NCI-H524 (cell line): ENCODE measurements at regions not wholly inside any gene's neighbourhood (a gene's known extent, or its start where the extent isn't known, plus 50 kb on each side); places are given as distances from the start of the nearest gene placed in this dataset.

Experiments
- DNase-seq, 2 experiments: peaks; one replicate each; lab custom pipeline; 2025; lab: John Stamatoyannopoulos, UW

GRCh38 chr4:62262676-62263075 lies 1062.5 kb downstream of the ADGRL3 start:
- no peak for DNase-seq

- DNase-seq = no peak
These were observed 1060.1 kb downstream of the ADGRL3 start for GRCh38 chr4:62260254-62260653.

GRCh38 chr4:62256479-62256878 lies 1056.4 kb downstream of the ADGRL3 start:
- no peak for DNase-seq

- no peak for DNase-seq
These were observed 1052.6 kb downstream of the ADGRL3 start for GRCh38 chr4:62252728-62253127.

GRCh38 chr4:62250100-62250499 lies 1050.0 kb downstream of the ADGRL3 start:
- no peak for DNase-seq

- no peak for DNase-seq
These were observed 1043.8 kb downstream of the ADGRL3 start for GRCh38 chr4:62243895-62244294.

- peak in 1 of 2 experiments; percentile 69 for DNase-seq
These were observed 1035.8 kb downstream of the ADGRL3 start for GRCh38 chr4:62235911-62236310.

- no peak for DNase-seq
These were observed 1032.7 kb downstream of the ADGRL3 start for GRCh38 chr4:62232814-62233213.

- DNase-seq = no peak
These were observed 1031.9 kb downstream of the ADGRL3 start for GRCh38 chr4:62231994-62232393.

GRCh38 chr4:62226082-62226481 lies 1026.0 kb downstream of the ADGRL3 start:
- no peak for DNase-seq

- DNase-seq = no peak
These were observed 1022.0 kb downstream of the ADGRL3 start for GRCh38 chr4:62222121-62222520.

- no peak for DNase-seq
These were observed 1010.4 kb downstream of the ADGRL3 start for GRCh38 chr4:62210486-62210885.

GRCh38 chr4:62209757-62210485 lies 1009.8 kb downstream of the ADGRL3 start:
- peak in 1 of 2 experiments; percentile 26 for DNase-seq

GRCh38 chr4:62208921-62209320 lies 1008.8 kb downstream of the ADGRL3 start:
- peak; percentile 37 to 68 for DNase-seq

GRCh38 chr4:62204136-62204535 lies 1004.0 kb downstream of the ADGRL3 start:
- DNase-seq = no peak

- DNase-seq = no peak
These were observed 999.2 kb downstream of the ADGRL3 start for GRCh38 chr4:62199291-62199810.

GRCh38 chr4:62196338-62196737 lies 996.2 kb downstream of the ADGRL3 start:
- DNase-seq = no peak

GRCh38 chr4:62194342-62194741 lies 994.2 kb downstream of the ADGRL3 start:
- no peak for DNase-seq

GRCh38 chr4:62193761-62194160 lies 993.6 kb downstream of the ADGRL3 start:
- no peak for DNase-seq

GRCh38 chr4:62191451-62192240 lies 991.5 kb downstream of the ADGRL3 start:
- no peak for DNase-seq

GRCh38 chr4:62170235-62170634 lies 970.1 kb downstream of the ADGRL3 start:
- DNase-seq = no peak

- no peak for DNase-seq
These were observed 968.6 kb downstream of the ADGRL3 start for GRCh38 chr4:62168681-62169080.

GRCh38 chr4:62162606-62163005 lies 962.5 kb downstream of the ADGRL3 start:
- DNase-seq = no peak
